Pancreas (tissue), 10 donors: ENCODE measurements at regions not wholly inside any gene's neighbourhood (a gene's known extent, or its start where the extent isn't known, plus 50 kb on each side); places are given as distances from the start of the nearest gene placed in this dataset.

Experiments
- ATAC-seq, 4 donors: fragments of 200-7000 bp; cut with Tn5 transposase; one replicate each; pipeline versions ENCODE4 v1.8.0 to v1.9.1; 2020; ENCODE audit warnings: mild to moderate bottlenecking in 4 of 4, moderate library complexity in 4 of 4
- DNase-seq, 6 donors: peaks; one replicate each; pipeline ENCODE4 v3.0.0-alpha.2; 2020
- FAIRE-seq: peaks from 2 replicates; lab custom pipeline; 2012; peaks lifted over from hg19 to GRCh38; lab: Jason Lieb, UNC
- H3K27ac ChIP-seq, 4 donors: fragments of 200-600 bp; sonication (generic); 1 replicate in 3 of 4; 2 replicates in 1 of 4; pipeline versions ENCODE4 v1.5.0 to v1.8.0; 2020
- H3K27me3 ChIP-seq, 4 donors: fragments of 200-600 bp; one replicate each; pipeline ENCODE4 v1.8.0; 2021
- H3K36me3 ChIP-seq, 3 donors: fragments of 200-600 bp; sonication (generic) in 1 of 3; one replicate each; pipeline versions ENCODE4 v1.5.0 to v1.8.0; 2020 to 2021
- H3K4me1 ChIP-seq, 3 donors: fragments of 200-600 bp; one replicate each; pipeline ENCODE4 v1.8.0; 2021
- H3K4me3 ChIP-seq, 4 donors: fragments of 200-600 bp; sonication (generic) in 2 of 4; one replicate each; pipeline versions ENCODE4 v1.5.0 to v1.8.0; 2020 to 2021
- H3K9me3 ChIP-seq, 4 donors: fragments of 200-600 bp; one replicate each; pipeline ENCODE4 v1.8.0; 2021
- CTCF ChIP-seq, 4 donors: fragments of 200-600 bp; sonication (generic) in 3 of 4; IDR thresholded peaks; one replicate each; pipeline versions ENCODE4 v1.5.0 to v1.8.0; 2021; ENCODE audit warnings: antibody characterized with exemption in 4 of 4
- WGBS, 2 donors: extraction: QIAGEN DNeasy Blood & Tissue Kit; methylation state at CpG; one replicate each; pipeline ENCODE4 v1.1.7; 2013; 5-methylcytosine and 5-hydroxymethylcytosine counted together
- intact Hi-C, 3 donors: fragments of 100-400 bp; cut with DNase I; formaldehyde crosslinking; loops; one replicate each; pipeline versions ENCODE4 v1.11.1 to v1.14.2; 2022
- donor health status: healthy with polysubstance abuse.
- donor health status: DM: no; HTN: no; CAD: no; lungs with moderate emphysema.
- donor health status: DM: no; HTN: no; CAD: no.
- donor health status: control.
- donor health status: control.
- donor health status: Bipolar disorder and iron deficiency.
- donor health status: DM: yes; HTN: yes; CAD: no.
- donor health status: DM: no; HTN: no; CAD: no.
- donor health status: DM: no; HTN: no; CAD: no.
- donor health status: DM: yes; HTN: yes; CAD: no.

DNA sequence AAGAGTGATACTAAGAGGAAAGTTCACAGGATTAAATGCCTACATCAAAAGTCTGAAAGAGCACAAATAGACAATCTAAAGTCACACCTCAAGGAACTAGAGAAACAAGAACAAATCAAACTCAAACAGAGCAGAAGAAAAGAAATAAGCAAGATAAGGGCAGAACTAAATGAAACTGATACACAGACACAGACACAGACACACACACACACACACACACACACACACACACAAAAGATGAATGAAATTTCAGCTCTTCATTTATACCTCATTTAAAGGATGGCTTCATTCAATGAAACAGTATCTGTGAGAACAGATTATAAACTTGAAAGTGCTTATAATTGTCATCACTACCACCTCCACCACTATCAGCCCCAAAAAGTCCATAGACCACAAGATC lies 428.9 kb downstream of the MBD2 start:
- no peaks in the 10 kb centered on the region for H3K9me3 ChIP-seq
- H3K36me3 ChIP-seq: no peaks in the 10 kb centered on the region
- FAIRE-seq: no peak
- H3K4me3 ChIP-seq: no peak overlapping the region
- no peak for TF ChIP-seq CTCF (IDR thresholded peaks at IDR 0.05)
- no peaks in the 10 kb centered on the region for H3K27me3 ChIP-seq
- intact Hi-C loops: no loop called here
- no peak overlapping the region for H3K27ac ChIP-seq
- no peak for DNase-seq
- H3K4me1 ChIP-seq: no peaks in the 10 kb centered on the region
- ATAC-seq: no peak

DNA sequence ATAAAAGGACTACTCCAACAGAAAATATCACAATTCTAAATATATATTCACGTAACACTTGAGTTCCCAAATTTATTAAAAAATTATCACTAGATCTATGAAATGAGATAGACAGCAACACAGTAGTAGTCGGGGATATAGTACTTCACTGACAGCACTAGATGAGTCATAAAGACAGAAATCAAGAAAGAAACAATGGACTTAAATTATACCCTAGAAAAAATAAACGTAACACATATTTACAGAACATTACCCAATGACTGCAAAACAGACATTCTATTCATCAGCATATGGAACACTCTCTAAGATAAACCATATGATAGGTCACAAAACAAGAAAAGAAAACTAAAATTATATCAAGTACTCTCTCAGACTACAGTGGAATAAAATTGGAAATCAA lies 429.4 kb downstream of the MBD2 start:
- H3K4me1 ChIP-seq: no peaks in the 10 kb centered on the region
- no peaks in the 10 kb centered on the region for H3K9me3 ChIP-seq
- FAIRE-seq (no peak), DNase-seq (no peak), ATAC-seq (no peak)
- 55 to 62% methylated on average over 3 of the region's 3 CpGs for WGBS, 2 donors
- H3K27me3 ChIP-seq: no peaks in the 10 kb centered on the region
- H3K36me3 ChIP-seq: no peaks in the 10 kb centered on the region
- H3K4me3 ChIP-seq: no peak overlapping the region
- no peak for TF ChIP-seq CTCF (IDR thresholded peaks at IDR 0.05)
- intact Hi-C loops: no loop called here
- no peak overlapping the region for H3K27ac ChIP-seq

DNA sequence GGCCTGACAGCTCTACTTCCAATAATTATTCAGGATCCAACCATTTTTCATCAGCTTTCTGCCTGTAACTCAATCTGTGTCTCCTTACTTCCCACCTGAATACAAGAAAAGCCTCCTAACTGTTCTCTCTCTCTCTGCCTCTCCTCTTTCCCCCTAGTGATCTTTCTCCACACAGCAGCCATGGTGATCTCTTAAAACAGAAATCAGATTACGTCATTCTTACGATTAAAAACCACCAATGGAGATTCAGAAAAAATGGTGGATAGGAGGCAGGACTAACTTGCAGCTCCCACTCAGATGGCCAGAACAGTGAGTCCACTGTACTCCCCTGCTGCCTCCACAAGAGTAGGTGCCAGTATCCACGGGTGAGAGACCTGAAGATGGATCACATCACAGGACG lies 431.7 kb downstream of the MBD2 start:
- no peak for ATAC-seq
- Histone ChIP-seq H3K36me3 (no peaks in the 10 kb centered on the region), H3K4me1 (no peaks in the 10 kb centered on the region), H3K27me3 (no peaks in the 10 kb centered on the region), H3K9me3 (no peaks in the 10 kb centered on the region), H3K4me3 (no peak overlapping the region), H3K27ac (no peak overlapping the region)
- intact Hi-C loops: no loop called here
- no peak for FAIRE-seq
- WGBS, 2 donors: 58 to 65% methylated on average over 4 of the region's 4 CpGs
- DNase-seq: no peak
- no peak for TF ChIP-seq CTCF (IDR thresholded peaks at IDR 0.05)

DNA sequence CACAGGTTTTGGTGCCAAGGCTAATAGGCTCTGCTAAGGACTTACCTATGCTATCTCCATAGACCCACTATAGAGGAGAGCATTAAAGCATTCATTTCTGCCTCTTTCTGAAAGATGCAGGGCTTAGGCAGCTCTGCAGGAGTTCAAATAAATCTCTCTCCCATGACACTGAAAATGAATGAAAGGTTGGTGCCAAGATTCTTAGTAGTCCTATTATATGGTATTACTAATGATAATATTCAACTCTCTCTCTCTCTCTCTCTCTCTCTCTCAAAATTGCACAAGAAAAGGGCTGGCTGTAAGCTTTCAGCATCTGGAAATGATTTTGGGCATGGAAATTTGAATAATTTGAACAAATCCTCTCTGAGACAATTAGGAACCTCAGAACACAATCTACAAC lies 433.7 kb downstream of the MBD2 start:
- no peak for ATAC-seq
- no peaks in the 10 kb centered on the region for H3K9me3 ChIP-seq
- intact Hi-C loops: no loop called here
- TF ChIP-seq CTCF (IDR thresholded peaks at IDR 0.05): no peak
- DNase-seq: no peak
- H3K36me3 ChIP-seq: no peaks in the 10 kb centered on the region
- H3K4me1 ChIP-seq: no peaks in the 10 kb centered on the region
- no peak overlapping the region for H3K4me3 ChIP-seq
- no peak for FAIRE-seq
- H3K27me3 ChIP-seq: no peaks in the 10 kb centered on the region
- no peak overlapping the region for H3K27ac ChIP-seq

GRCh38 chr18:53789376-53790247 lies 434.9 kb downstream of the MBD2 start:
- no peak for ATAC-seq
- WGBS, 2 donors: 36 to 40% methylated on average over 4 of the region's 4 CpGs
- Histone ChIP-seq H3K36me3 (no peaks in the 10 kb centered on the region), H3K27ac (no peak overlapping the region), H3K9me3 (no peaks in the 10 kb centered on the region), H3K4me1 (no peaks in the 10 kb centered on the region), H3K4me3 (no peak overlapping the region), H3K27me3 (no peaks in the 10 kb centered on the region)
- no peak for DNase-seq
- no peak for FAIRE-seq
- intact Hi-C loops: no loop called here
- TF ChIP-seq CTCF (IDR thresholded peaks at IDR 0.05): no peak
